ENCODE measurements at regions not wholly inside any gene's neighbourhood (a gene's known extent, or its start where the extent isn't known, plus 50 kb on each side); places are given as distances from the start of the nearest gene placed in this dataset.

- H3K27me3 ChIP-seq (ENCODE audit: insufficient read depth, low read length), result no peaks in the 10 kb centered on the region
- H3K4me1 ChIP-seq (ENCODE audit: control insufficient read depth in 1 of 2, insufficient read depth in 2 of 2, low read length in 2 of 2), result no peaks in the 10 kb centered on the region
- no peak overlapping the region for H4K12ac ChIP-seq (ENCODE audit: low read depth, low read length)
- no peak overlapping the region for H2AK5ac ChIP-seq (ENCODE audit: low read length)
- no peak for DNase-seq
- H3K79me2 ChIP-seq (ENCODE audit: control insufficient read depth, insufficient read depth, low read length, poor library complexity), result no peaks in the 10 kb centered on the region
- no peak overlapping the region for H3K4ac ChIP-seq (ENCODE audit: low read depth, low read length)
- no peak overlapping the region for H3K4me2 ChIP-seq (ENCODE audit: low read length)
- no peak overlapping the region for H2BK120ac ChIP-seq (ENCODE audit: insufficient read depth, low read length, poor library complexity)
- H4K91ac ChIP-seq (ENCODE audit: low read depth, low read length), result no peak overlapping the region
- H3K23ac ChIP-seq (ENCODE audit: low read length), result no peak overlapping the region
- no peaks in the 10 kb centered on the region for H3K9me3 ChIP-seq (ENCODE audit: insufficient read depth, low read depth, low read length)
- no CpG with 5 or more reads among the region's 4 CpGs for WGBS (ENCODE audit: extremely low coverage, insufficient coverage, insufficient read length)
- no peaks in the 10 kb centered on the region for H3K36me3 ChIP-seq (ENCODE audit: control insufficient read depth in 1 of 2, insufficient read depth in 2 of 2, low read length in 2 of 2)
- H4K8ac ChIP-seq (ENCODE audit: low read depth, low read length), result no peak overlapping the region
- H3K9ac ChIP-seq (ENCODE audit: low read length), result no peak overlapping the region
- H3K27ac ChIP-seq (ENCODE audit: low read depth, low read length), result no peak overlapping the region
- no peak overlapping the region for H2AFZ ChIP-seq (ENCODE audit: insufficient read depth, low read length, poor library complexity)
- no peak overlapping the region for H3K18ac ChIP-seq (ENCODE audit: low read length)
- H3K4me3 ChIP-seq (ENCODE audit: low read depth, low read length), result no peak overlapping the region
- H2BK5ac ChIP-seq (ENCODE audit: low read depth, low read length, poor library complexity), result no peak overlapping the region
- no peaks in the 10 kb centered on the region for H3K79me1 ChIP-seq (ENCODE audit: low read length)
- H2BK12ac ChIP-seq (ENCODE audit: low read length), result no peak overlapping the region
- no peak overlapping the region for H3K14ac ChIP-seq (ENCODE audit: low read length)
These were observed 301.1 kb downstream of the FAM170A start for GRCh38 chr5:119930490-119930889.

DNA sequence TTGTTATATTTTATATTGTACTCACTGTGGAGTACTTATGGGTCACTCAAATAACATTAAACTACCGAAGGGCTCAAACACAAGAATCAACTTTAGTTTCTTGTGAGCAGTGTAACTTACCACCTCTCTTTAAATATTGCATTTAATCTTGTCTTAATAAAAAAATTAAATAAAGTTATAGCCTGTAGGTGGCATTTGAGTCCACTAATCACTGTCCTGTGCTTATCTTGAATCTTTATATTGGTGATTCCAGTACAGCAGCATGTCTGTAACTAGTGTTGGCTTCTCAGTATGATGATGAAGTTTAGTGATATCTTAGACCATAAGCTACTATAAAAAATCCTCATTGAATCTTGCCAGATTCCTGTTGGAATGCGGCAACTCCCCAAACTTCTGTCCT, 313.8 kb downstream of the FAM170A start:
- no peak overlapping the region for H3K27ac ChIP-seq (ENCODE audit: low read depth, low read length)
- no peak overlapping the region for H3K4ac ChIP-seq (ENCODE audit: low read depth, low read length)
- no peak overlapping the region for H4K91ac ChIP-seq (ENCODE audit: low read depth, low read length)
- H3K14ac ChIP-seq (ENCODE audit: low read length), result no peak overlapping the region
- H2AFZ ChIP-seq (ENCODE audit: insufficient read depth, low read length, poor library complexity), result no peak overlapping the region
- no peak overlapping the region for H4K12ac ChIP-seq (ENCODE audit: low read depth, low read length)
- H3K79me2 ChIP-seq (ENCODE audit: control insufficient read depth, insufficient read depth, low read length, poor library complexity), result no peaks in the 10 kb centered on the region
- no peaks in the 10 kb centered on the region for H3K79me1 ChIP-seq (ENCODE audit: low read length)
- no peak overlapping the region for H4K8ac ChIP-seq (ENCODE audit: low read depth, low read length)
- H3K36me3 ChIP-seq (ENCODE audit: control insufficient read depth in 1 of 2, insufficient read depth in 2 of 2, low read length in 2 of 2), result no peaks in the 10 kb centered on the region
- H3K18ac ChIP-seq (ENCODE audit: low read length), result no peak overlapping the region
- H2BK12ac ChIP-seq (ENCODE audit: low read length), result no peak overlapping the region
- no peak overlapping the region for H3K23ac ChIP-seq (ENCODE audit: low read length)
- no peaks in the 10 kb centered on the region for H3K9me3 ChIP-seq (ENCODE audit: insufficient read depth, low read depth, low read length)
- H2AK5ac ChIP-seq (ENCODE audit: low read length), result no peak overlapping the region
- no peaks in the 10 kb centered on the region for H3K27me3 ChIP-seq (ENCODE audit: insufficient read depth, low read length)
- H3K4me2 ChIP-seq (ENCODE audit: low read length), result no peak overlapping the region
- no peaks in the 10 kb centered on the region for H3K4me1 ChIP-seq (ENCODE audit: control insufficient read depth in 1 of 2, insufficient read depth in 2 of 2, low read length in 2 of 2)
- WGBS (ENCODE audit: extremely low coverage, insufficient coverage, insufficient read length), result no CpG with 5 or more reads among the region's 2 CpGs
- no peak for DNase-seq
- H2BK5ac ChIP-seq (ENCODE audit: low read depth, low read length, poor library complexity), result no peak overlapping the region
- H3K9ac ChIP-seq (ENCODE audit: low read length), result no peak overlapping the region
- H2BK120ac ChIP-seq (ENCODE audit: insufficient read depth, low read length, poor library complexity), result no peak overlapping the region
- H3K4me3 ChIP-seq (ENCODE audit: low read depth, low read length), result no peak overlapping the region

DNA sequence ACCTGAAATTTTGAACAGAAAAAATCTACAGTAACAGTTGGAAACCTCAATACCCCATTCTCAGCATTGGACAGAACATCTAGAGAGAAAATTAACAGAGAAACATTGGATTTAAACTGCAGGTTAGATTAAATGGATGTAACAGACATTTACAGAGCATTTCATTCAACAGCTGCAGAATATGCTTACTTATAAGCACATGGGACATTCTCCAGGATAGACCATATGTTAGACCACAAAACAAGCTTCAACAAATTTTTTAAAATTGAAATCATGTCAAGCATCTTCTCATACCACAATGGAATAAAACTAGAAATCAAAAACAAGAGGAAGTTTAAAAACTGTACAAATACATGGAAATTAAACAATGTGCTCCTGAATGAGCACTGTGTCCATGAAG, 316.3 kb downstream of the FAM170A start:
- no peak overlapping the region for H3K14ac ChIP-seq (ENCODE audit: low read length)
- H2BK12ac ChIP-seq (ENCODE audit: low read length), result no peak overlapping the region
- H3K79me1 ChIP-seq (ENCODE audit: low read length), result no peaks in the 10 kb centered on the region
- no peak overlapping the region for H4K8ac ChIP-seq (ENCODE audit: low read depth, low read length)
- H2AK5ac ChIP-seq (ENCODE audit: low read length), result no peak overlapping the region
- no peak overlapping the region for H2BK5ac ChIP-seq (ENCODE audit: low read depth, low read length, poor library complexity)
- H2AFZ ChIP-seq (ENCODE audit: insufficient read depth, low read length, poor library complexity), result no peak overlapping the region
- no peak overlapping the region for H3K4ac ChIP-seq (ENCODE audit: low read depth, low read length)
- no peak overlapping the region for H4K12ac ChIP-seq (ENCODE audit: low read depth, low read length)
- no peak overlapping the region for H3K27ac ChIP-seq (ENCODE audit: low read depth, low read length)
- no peak overlapping the region for H3K23ac ChIP-seq (ENCODE audit: low read length)
- no peaks in the 10 kb centered on the region for H3K9me3 ChIP-seq (ENCODE audit: insufficient read depth, low read depth, low read length)
- H4K91ac ChIP-seq (ENCODE audit: low read depth, low read length), result no peak overlapping the region
- H3K4me1 ChIP-seq (ENCODE audit: control insufficient read depth in 1 of 2, insufficient read depth in 2 of 2, low read length in 2 of 2), result no peaks in the 10 kb centered on the region
- H3K4me3 ChIP-seq (ENCODE audit: low read depth, low read length), result no peak overlapping the region
- H2BK120ac ChIP-seq (ENCODE audit: insufficient read depth, low read length, poor library complexity), result no peak overlapping the region
- H3K36me3 ChIP-seq (ENCODE audit: control insufficient read depth in 1 of 2, insufficient read depth in 2 of 2, low read length in 2 of 2), result no peaks in the 10 kb centered on the region
- H3K4me2 ChIP-seq (ENCODE audit: low read length), result no peak overlapping the region
- no peak overlapping the region for H3K18ac ChIP-seq (ENCODE audit: low read length)
- no peak overlapping the region for H3K9ac ChIP-seq (ENCODE audit: low read length)
- no peaks in the 10 kb centered on the region for H3K27me3 ChIP-seq (ENCODE audit: insufficient read depth, low read length)
- DNase-seq, result no peak
- no peaks in the 10 kb centered on the region for H3K79me2 ChIP-seq (ENCODE audit: control insufficient read depth, insufficient read depth, low read length, poor library complexity)

DNA sequence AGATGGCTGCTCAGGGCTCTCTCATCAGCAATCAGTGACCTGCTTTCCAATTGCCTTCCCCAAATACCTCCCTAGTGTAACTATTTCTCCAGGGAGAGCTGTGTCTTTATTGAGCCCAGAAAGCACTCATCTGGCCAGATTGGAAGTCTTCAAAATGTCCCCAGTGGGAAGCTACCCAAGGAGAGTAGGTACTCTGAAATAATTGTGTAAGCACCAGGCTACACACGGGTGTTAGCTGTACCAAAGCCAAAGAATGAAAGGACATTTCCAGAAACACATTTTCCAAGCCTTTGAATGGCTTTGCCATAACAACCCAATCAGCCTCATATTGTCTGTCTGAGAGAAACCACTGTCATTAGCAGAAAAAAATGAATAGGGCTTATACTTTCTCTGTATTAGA, 318.8 kb downstream of the FAM170A start:
- Histone ChIP-seq H3K4me2 (ENCODE audit: low read length) (no peak overlapping the region), H4K91ac (ENCODE audit: low read depth, low read length) (no peak overlapping the region), H3K9me3 (ENCODE audit: insufficient read depth, low read depth, low read length) (no peaks in the 10 kb centered on the region), H2BK12ac (ENCODE audit: low read length) (no peak overlapping the region), H2BK5ac (ENCODE audit: low read depth, low read length, poor library complexity) (no peak overlapping the region), H3K27me3 (ENCODE audit: insufficient read depth, low read length) (no peaks in the 10 kb centered on the region), H2AFZ (ENCODE audit: insufficient read depth, low read length, poor library complexity) (no peak overlapping the region), H3K4me1 (ENCODE audit: control insufficient read depth in 1 of 2, insufficient read depth in 2 of 2, low read length in 2 of 2) (no peaks in the 10 kb centered on the region), H3K4ac (ENCODE audit: low read depth, low read length) (no peak overlapping the region), H3K79me1 (ENCODE audit: low read length) (no peaks in the 10 kb centered on the region), H4K8ac (ENCODE audit: low read depth, low read length) (no peak overlapping the region), H3K4me3 (ENCODE audit: low read depth, low read length) (no peak overlapping the region), H2AK5ac (ENCODE audit: low read length) (no peak overlapping the region), H3K9ac (ENCODE audit: low read length) (no peak overlapping the region), H3K36me3 (ENCODE audit: control insufficient read depth in 1 of 2, insufficient read depth in 2 of 2, low read length in 2 of 2) (no peaks in the 10 kb centered on the region), H3K18ac (ENCODE audit: low read length) (no peak overlapping the region), H4K12ac (ENCODE audit: low read depth, low read length) (no peak overlapping the region), H3K14ac (ENCODE audit: low read length) (no peak overlapping the region), H2BK120ac (ENCODE audit: insufficient read depth, low read length, poor library complexity) (no peak overlapping the region), H3K79me2 (ENCODE audit: control insufficient read depth, insufficient read depth, low read length, poor library complexity) (no peaks in the 10 kb centered on the region), H3K23ac (ENCODE audit: low read length) (no peak overlapping the region), H3K27ac (ENCODE audit: low read depth, low read length) (no peak overlapping the region)
- DNase-seq, result no peak
- no CpG with 5 or more reads among the region's 1 CpG for WGBS (ENCODE audit: extremely low coverage, insufficient coverage, insufficient read length)

All from trophoblast cell (in vitro differentiated cells and primary cell).